LoVo (cell line): ENCODE measurements at regions not wholly inside any gene's neighbourhood (a gene's known extent, or its start where the extent isn't known, plus 50 kb on each side); places are given as distances from the start of the nearest gene placed in this dataset.

Source experiments
- DNase-seq: peaks from one replicate; pipeline ENCODE4 v3.0.0-alpha.2; 2016; ENCODE audit warnings: low spot score

GRCh38 chr16:63365649-63366304 is 1329.5 kb upstream of the CDH8 start:
- DNase-seq: no peak

- DNase-seq: peak; percentile 1
Measured at GRCh38 chr16:63363738-63364137, 1327.5 kb upstream of the CDH8 start.

- peak; percentile 53 for DNase-seq
Measured at GRCh38 chr16:63361032-63361624, 1324.9 kb upstream of the CDH8 start.

GRCh38 chr16:63349961-63350360 is 1313.7 kb upstream of the CDH8 start:
- DNase-seq: no peak

DNA sequence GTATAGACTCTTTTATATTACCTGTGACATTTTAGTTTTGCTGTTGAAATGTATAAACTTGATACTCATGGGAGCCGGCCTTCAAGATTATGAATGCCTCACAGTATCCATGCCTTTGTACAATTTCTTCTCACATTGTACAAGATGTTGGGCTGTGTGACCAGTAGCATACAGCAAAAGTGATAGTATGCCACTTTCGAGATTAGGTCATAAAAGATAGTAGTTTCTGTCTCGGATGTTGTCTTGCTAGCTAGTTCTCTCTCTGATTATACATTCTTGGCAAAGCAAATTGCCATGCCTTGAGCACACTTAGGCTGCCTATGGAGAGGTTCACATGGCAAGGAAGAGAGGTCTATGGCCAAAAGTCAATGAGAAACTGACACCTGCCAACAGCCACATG is 1309.8 kb upstream of the CDH8 start:
- no peak for DNase-seq

DNA sequence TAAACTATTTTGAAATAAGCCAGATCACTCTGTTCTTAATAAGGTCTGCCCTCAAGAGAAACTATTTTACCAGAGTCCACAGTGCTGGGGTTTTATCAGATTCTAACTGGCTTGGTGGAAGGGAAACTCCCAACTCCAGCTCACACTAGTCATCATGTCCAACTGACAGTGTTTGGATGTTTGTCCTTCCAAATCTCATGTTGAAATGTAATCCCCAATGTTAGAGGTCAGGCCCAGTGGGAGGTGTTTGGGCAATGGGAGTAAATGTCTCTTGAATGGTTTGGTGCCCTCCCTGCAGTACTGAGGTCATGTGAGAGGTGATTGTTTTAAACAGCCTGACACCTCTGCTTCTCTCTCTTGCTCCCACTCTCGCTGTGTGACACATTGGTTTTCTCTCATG is 1301.0 kb upstream of the CDH8 start:
- DNase-seq: no peak

DNA sequence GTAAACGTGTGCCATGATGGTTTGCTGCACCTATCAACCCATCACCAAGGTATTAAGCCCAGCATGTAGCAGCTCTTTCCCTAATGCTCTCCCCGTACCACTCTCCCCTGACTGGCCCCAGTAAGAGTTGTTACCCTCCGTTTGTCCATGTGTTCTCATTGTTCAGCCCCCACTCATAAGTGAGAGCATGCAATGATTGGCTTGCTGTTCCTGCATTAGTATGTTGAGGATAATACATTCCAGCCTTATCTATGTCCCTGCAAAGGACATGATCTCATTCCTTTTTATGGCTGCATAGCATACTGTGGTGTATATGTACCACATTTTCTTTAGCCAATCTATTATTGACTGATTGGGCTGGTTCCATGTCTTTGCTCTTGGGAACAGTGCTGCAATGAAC is 1294.9 kb upstream of the CDH8 start:
- no peak for DNase-seq

- DNase-seq: no peak
Measured at GRCh38 chr16:63326736-63327339, 1290.6 kb upstream of the CDH8 start.

DNA sequence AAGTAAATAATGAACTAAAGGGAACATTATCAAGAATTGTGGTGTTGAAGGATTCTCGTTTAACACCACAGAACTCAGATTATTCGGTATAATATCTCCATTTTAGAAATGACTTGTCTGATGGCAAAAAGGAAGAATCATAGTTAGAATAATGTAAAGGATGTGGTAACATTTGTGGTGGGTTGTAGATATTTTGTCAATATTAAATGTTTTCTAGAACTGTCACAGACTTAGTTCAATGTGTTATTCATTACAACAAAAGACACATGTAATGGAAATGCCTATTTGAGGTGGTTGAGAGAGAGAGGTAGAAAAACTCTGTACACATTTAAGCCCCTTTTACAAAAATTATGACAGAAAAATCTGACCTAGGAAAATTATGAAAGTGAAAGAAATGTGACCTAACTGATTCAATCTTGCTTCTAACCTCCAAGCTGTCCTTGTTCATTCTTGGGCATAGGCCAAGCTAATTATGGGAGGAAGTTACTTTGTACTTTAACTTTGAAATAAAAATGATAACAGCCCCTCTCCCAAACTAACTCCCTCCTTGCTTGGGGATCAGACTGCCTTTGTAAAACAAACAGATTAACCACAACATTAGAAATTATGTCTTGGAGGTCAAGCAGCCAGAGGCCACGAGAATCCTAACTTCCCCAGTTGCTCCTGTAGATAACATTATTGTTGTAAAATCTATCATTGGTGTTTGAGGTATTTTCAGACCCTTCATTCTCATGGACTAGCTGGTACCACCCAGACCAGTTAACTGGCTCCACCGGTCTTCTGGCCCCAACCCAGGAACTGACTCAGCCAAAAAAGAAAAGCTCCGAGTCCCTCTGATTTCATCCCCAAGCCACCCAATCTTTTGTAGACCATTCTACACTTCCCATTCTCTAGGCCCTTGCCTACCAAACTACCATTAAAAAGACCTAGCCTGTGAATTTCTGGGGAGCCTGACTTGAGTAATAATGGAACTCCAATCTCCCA is 1287.8 kb upstream of the CDH8 start:
- no peak for DNase-seq

DNA sequence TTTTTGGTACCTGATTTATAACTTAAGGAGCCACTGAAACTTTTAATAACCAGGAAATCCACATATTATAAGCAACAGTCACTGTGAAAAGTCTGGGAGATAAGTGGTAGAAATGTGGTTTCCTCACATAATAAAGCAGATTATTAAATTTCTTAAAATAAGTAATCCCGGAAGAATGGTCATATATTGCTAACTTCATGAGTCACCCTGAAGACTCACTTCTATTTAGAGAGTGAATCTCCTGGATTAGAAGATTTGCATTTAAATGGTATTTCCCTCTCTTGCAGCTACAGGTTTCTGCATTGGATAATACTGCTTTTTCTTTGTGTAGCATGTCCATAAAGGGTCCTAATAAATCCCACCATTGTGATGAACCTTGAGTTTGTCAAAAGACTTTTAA is 1286.8 kb upstream of the CDH8 start:
- DNase-seq: no peak

DNA sequence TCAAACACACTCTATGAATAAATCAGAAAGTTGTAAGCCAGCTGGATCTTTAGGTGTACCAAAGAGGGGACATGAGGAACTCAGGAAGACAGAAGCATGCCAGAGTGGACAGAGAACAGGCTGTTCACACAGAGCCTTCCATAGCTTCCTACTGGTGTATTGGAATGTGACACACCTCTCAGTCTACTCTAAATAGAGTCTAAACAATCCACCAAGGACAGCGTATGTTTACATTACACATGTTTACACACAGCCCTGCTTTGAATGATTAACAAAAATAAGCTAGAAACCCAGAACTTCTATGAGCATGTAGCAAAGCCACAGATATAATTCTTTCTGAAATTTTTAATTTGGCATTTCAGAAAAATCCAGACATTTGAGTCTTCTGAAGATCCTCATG is 1279.0 kb upstream of the CDH8 start:
- no peak for DNase-seq

GRCh38 chr16:63312346-63312745 is 1276.1 kb upstream of the CDH8 start:
- DNase-seq: no peak

DNA sequence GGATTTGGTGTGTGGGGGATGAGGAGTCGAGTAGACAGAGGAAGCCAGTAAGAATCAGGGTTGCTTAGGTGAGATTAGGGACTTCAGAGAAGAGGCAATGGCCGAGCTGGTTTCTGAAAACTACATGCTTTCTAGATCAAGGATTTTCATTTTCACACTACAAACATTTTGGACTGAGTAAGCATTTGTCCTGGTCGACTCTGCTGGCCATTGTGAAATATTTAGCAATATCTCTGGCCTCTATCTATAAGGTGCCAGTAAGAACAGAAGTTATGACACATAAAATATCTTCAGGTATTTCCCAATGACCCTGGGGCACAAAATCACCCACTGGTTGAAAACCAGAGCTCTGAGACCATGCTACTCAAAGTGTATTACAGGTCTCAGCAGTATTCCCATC is 1275.1 kb upstream of the CDH8 start:
- DNase-seq: no peak

GRCh38 chr16:63302811-63303210 is 1266.6 kb upstream of the CDH8 start:
- DNase-seq: no peak

- DNase-seq: no peak
Measured at GRCh38 chr16:63301349-63301748, 1265.1 kb upstream of the CDH8 start.

DNA sequence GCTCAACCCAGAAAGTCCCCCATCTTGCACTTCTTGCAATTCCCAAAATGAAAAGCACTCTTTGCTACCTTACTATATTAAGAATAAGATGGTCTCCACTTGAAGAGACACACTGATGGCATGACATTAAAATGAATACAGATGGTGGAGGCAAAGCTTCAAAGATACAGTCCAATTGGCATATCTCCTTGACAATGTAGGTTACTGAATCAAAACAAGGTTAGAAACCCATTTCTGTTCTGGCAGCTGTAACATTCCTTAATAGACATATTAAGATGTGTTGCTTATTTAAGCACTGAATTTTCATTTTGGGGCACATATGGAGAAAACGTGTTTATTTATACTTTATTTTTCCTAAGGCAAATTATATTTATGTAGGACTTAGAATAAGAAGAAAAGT is 1262.8 kb upstream of the CDH8 start:
- no peak for DNase-seq

- DNase-seq: no peak
Measured at GRCh38 chr16:63292036-63292435, 1255.8 kb upstream of the CDH8 start.

- peak; percentile 16 for DNase-seq
Measured at GRCh38 chr16:63289834-63290460, 1253.7 kb upstream of the CDH8 start.

GRCh38 chr16:63287401-63287800 is 1251.2 kb upstream of the CDH8 start:
- DNase-seq: no peak

GRCh38 chr16:63283721-63284120 is 1247.5 kb upstream of the CDH8 start:
- DNase-seq: no peak

- no peak for DNase-seq
Measured at GRCh38 chr16:63244631-63245030, 1208.4 kb upstream of the CDH8 start.

- no peak for DNase-seq
Measured at GRCh38 chr16:63241497-63242028, 1205.3 kb upstream of the CDH8 start.
